Endothelial cell of umbilical vein (primary cell): ENCODE measurements at regions not wholly inside any gene's neighbourhood (a gene's known extent, or its start where the extent isn't known, plus 50 kb on each side); places are given as distances from the start of the nearest gene placed in this dataset.

Experiments
- BruUV-seq: library from RNA; stranded (reverse); fragments of 400-500 nt; replicated peaks from 2 replicates; lab custom pipeline; 2021; lab: Mats Ljungman, UMichigan
- CTCF ChIA-PET: fragments of 300-600, 350-600 bp; sonication (Branson Sonifier 250); formaldehyde crosslinking; loops from one replicate; lab custom pipeline; 2021; ENCODE audit warnings: antibody characterized with exemption, inconsistent platforms; lab: Charles Lee
- POLR2A ChIA-PET: fragments of 300-600, 350-600 bp; sonication (Branson Sonifier 250); formaldehyde crosslinking; loops from one replicate; lab custom pipeline; 2021; ENCODE audit warnings: antibody characterized with exemption, inconsistent platforms; lab: Charles Lee
- DNase-seq: peaks from one replicate; pipeline ENCODE4 v3.0.0-alpha.2; 2011; ENCODE audit warnings: low read depth, low spot score
- FAIRE-seq: peaks from 2 replicates; lab custom pipeline; 2011; peaks lifted over from hg19 to GRCh38; lab: Jason Lieb, UNC
- H2AFZ ChIP-seq: 2 replicates; pipeline ENCODE4 v1.6.0; 2012; ENCODE audit warnings: low read depth, low read length, control low read depth, inconsistent platforms
- H3K27ac ChIP-seq: 2 replicates; pipeline ENCODE4 v1.5.1; 2011; ENCODE audit warnings: low read depth, mild to moderate bottlenecking, control low read depth, low read length, moderate library complexity; ENCODE audit not compliant: insufficient read depth
- H3K27me3 ChIP-seq, 2 experiments: 2 replicates each; pipeline versions ENCODE4 v1.6.0 to v1.6.1; 2011; ENCODE audit warnings: low read length in 2 of 2, mixed read lengths in 1 of 2; ENCODE audit not compliant: control insufficient read depth in 2 of 2, insufficient read depth in 2 of 2
- H3K36me3 ChIP-seq, 2 experiments: 2 replicates in 1 of 2; 3 replicates in 1 of 2; pipeline ENCODE4 v1.5.1; 2011; ENCODE audit warnings: low read length in 2 of 2, mild to moderate bottlenecking in 1 of 2, moderate library complexity in 1 of 2; ENCODE audit not compliant: control insufficient read depth in 2 of 2, insufficient read depth in 2 of 2; ENCODE audit errors: extremely low read depth in 1 of 2
- H3K4me1 ChIP-seq: 3 replicates; pipeline ENCODE4 v1.5.1; 2011; ENCODE audit warnings: mild to moderate bottlenecking, low read length; ENCODE audit not compliant: control insufficient read depth, insufficient read depth; ENCODE audit errors: extremely low read depth
- H3K4me2 ChIP-seq: 2 replicates; pipeline ENCODE4 v1.6.1; 2011; ENCODE audit warnings: low read length, control low read depth, mixed read lengths; ENCODE audit not compliant: insufficient read depth
- H3K4me3 ChIP-seq, 3 experiments: fragments of 200-600 bp in 1 of 3; sonication (generic), shearing (Covaris generic) in 1 of 3; replicated peaks in 1 of 3; 2 replicates each; pipeline ENCODE4 v1.5.1; 2011 to 2016; ENCODE audit warnings: control low read depth in 3 of 3, low read length in 3 of 3, mild to moderate bottlenecking in 2 of 3, inconsistent platforms in 1 of 3, low read depth in 1 of 3, moderate library complexity in 1 of 3; ENCODE audit not compliant: insufficient read depth in 1 of 3
- H3K79me2 ChIP-seq: 2 replicates; pipeline ENCODE4 v1.6.0; 2012; ENCODE audit warnings: low read length, inconsistent platforms; ENCODE audit not compliant: control insufficient read depth, insufficient read depth
- H3K9ac ChIP-seq: replicated peaks from 2 replicates; pipeline ENCODE3; 2011; ENCODE audit warnings: low read length, control low read depth; ENCODE audit not compliant: insufficient read depth; ENCODE audit errors: extremely low read depth
- H3K9me1 ChIP-seq: replicated peaks from 3 replicates; pipeline ENCODE4 v1.6.0; 2011; ENCODE audit warnings: mild to moderate bottlenecking, low read length; ENCODE audit not compliant: control insufficient read depth, insufficient read depth; ENCODE audit errors: extremely low read depth
- H3K9me3 ChIP-seq: replicated peaks from 2 replicates; pipeline ENCODE4 v1.5.1; 2012; ENCODE audit warnings: low read length, inconsistent platforms; ENCODE audit not compliant: control insufficient read depth, insufficient read depth
- H4K20me1 ChIP-seq: replicated peaks from 2 replicates; pipeline ENCODE3; 2011; ENCODE audit warnings: mild to moderate bottlenecking, low read length; ENCODE audit not compliant: control insufficient read depth, insufficient read depth; ENCODE audit errors: extremely low read depth
- EZH2 ChIP-seq: IDR thresholded peaks from 2 replicates; pipeline ENCODE4 v1.6.1; 2012; ENCODE audit warnings: borderline replicate concordance, low read depth, mild to moderate bottlenecking, moderate library complexity, low read length, inconsistent platforms; ENCODE audit not compliant: severe bottlenecking
- FOS ChIP-seq: IDR thresholded peaks from 2 replicates; pipeline ENCODE4 v1.6.1; 2011; ENCODE audit warnings: mild to moderate bottlenecking, low read length, moderate library complexity, borderline replicate concordance; ENCODE audit not compliant: insufficient read depth
- GATA2 ChIP-seq: IDR thresholded peaks from 2 replicates; pipeline ENCODE4 v1.7.0; 2011; ENCODE audit warnings: low read depth, mild to moderate bottlenecking, moderate library complexity, mixed read lengths, low read length; ENCODE audit not compliant: insufficient read length, insufficient read depth
- JUN ChIP-seq: IDR thresholded peaks from 2 replicates; pipeline ENCODE4 v1.6.1; 2011; ENCODE audit warnings: borderline replicate concordance, low read depth; ENCODE audit not compliant: insufficient read length, insufficient read depth
- MYC ChIP-seq: IDR thresholded peaks from one replicate; pipeline ENCODE4 v1.6.1; 2011; ENCODE audit warnings: mild to moderate bottlenecking, low read depth, low read length
- dilution Hi-C: fragments of 300-500 bp; cut with MboI; formaldehyde crosslinking; loops from one replicate; pipeline ENCODE4 v1.15.0; 2019; ENCODE audit warnings: low sequenced_read_pairs; ENCODE audit not compliant: extremely low pct_ligation_motif_present
- intact Hi-C: fragments of 100-400 bp; cut with micrococcal nuclease; formaldehyde crosslinking; loops from one replicate; pipeline ENCODE4 v1.10.0; 2022
- TF ChIP-seq, protein P1 (sequence below), 2 donors: IDR thresholded peaks; 1 replicate in 1 of 2; 2 replicates in 1 of 2; pipeline ENCODE4 v1.5.1; 2011; ENCODE audit warnings: low read length in 2 of 2, mild to moderate bottlenecking in 2 of 2, moderate library complexity in 2 of 2, control low read depth in 1 of 2, inconsistent platforms in 1 of 2, low read depth in 1 of 2; ENCODE audit not compliant: insufficient read depth in 1 of 2; ENCODE audit errors: extremely low read depth in 1 of 2
- TF ChIP-seq, protein P2 (sequence below): IDR thresholded peaks from 2 replicates; pipeline ENCODE4 v1.6.1; 2011; ENCODE audit not compliant: insufficient read depth, insufficient read length

DNA sequence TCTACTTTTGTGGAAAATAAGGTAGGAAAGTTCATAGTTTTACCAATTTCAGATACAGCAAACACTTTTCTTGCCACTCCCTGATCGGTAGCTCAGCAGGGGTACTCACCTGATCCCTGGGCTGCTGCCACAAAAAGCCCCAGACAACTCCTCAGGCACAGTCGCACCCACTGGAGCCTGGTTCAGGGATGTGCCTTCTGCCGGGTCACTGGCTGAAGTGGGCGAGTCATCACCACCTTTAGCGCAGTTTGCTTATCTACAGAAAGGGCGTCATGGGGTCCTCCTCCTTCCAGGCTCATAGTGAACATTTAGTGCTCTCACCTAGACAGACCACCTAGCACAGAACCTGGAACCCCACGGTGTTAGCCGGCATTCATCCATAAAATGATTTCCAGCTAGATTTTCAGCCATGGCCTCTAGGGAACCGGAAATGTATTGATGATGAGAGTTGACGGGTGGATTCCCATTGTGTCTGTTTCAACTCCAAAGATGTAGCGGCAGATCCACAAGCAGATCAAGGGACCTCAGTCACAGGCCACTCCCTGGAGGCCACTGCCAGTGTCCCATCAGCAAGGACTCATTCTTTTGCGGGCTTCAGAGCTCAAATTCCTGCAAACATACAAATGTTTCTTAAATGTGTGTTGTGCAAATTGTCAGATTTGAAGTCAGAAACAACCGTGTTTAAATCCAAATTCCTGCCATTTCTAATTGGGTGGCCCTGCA lies 408.4 kb upstream of the SALL3 start:
- no peaks in the 10 kb centered on the region for H3K79me2 ChIP-seq
- intact Hi-C loops: no loop called here
- no peak overlapping the region for H3K27ac ChIP-seq
- no TSS peak for BruUV-seq
- TF ChIP-seq EZH2 (no peak), FOS (no peak), JUN (no peak), MYC (no peak), GATA2 (no peak)
- TF ChIP-seq, protein P1, sequence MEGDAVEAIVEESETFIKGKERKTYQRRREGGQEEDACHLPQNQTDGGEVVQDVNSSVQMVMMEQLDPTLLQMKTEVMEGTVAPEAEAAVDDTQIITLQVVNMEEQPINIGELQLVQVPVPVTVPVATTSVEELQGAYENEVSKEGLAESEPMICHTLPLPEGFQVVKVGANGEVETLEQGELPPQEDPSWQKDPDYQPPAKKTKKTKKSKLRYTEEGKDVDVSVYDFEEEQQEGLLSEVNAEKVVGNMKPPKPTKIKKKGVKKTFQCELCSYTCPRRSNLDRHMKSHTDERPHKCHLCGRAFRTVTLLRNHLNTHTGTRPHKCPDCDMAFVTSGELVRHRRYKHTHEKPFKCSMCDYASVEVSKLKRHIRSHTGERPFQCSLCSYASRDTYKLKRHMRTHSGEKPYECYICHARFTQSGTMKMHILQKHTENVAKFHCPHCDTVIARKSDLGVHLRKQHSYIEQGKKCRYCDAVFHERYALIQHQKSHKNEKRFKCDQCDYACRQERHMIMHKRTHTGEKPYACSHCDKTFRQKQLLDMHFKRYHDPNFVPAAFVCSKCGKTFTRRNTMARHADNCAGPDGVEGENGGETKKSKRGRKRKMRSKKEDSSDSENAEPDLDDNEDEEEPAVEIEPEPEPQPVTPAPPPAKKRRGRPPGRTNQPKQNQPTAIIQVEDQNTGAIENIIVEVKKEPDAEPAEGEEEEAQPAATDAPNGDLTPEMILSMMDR (IDR thresholded peaks at IDR 0.05; ENCODE audit: extremely low read depth in 1 of 2, insufficient read depth in 1 of 2, low read depth in 1 of 2, low read length in 2 of 2): no peak
- TF ChIP-seq, protein P2, sequence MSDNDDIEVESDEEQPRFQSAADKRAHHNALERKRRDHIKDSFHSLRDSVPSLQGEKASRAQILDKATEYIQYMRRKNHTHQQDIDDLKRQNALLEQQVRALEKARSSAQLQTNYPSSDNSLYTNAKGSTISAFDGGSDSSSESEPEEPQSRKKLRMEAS: no peak
- H3K4me1 ChIP-seq: no peaks in the 10 kb centered on the region
- no peaks in the 10 kb centered on the region for H3K27me3 ChIP-seq
- no peak for DNase-seq
- no peak overlapping the region for H3K4me2 ChIP-seq
- POLR2A ChIA-PET: no interaction called here
- H2AFZ ChIP-seq: no peak overlapping the region
- no peaks in the 10 kb centered on the region for H3K36me3 ChIP-seq
- H3K9me1 ChIP-seq: no peaks in the 10 kb centered on the region
- H3K4me3 ChIP-seq: no peak overlapping the region
- no peak for FAIRE-seq
- H3K9me3 ChIP-seq: peaks cover 2% of the 10 kb centered on the region
- dilution Hi-C loops: no loop called here
- CTCF ChIA-PET: no interaction called here
- H4K20me1 ChIP-seq: no peaks in the 10 kb centered on the region
- no peak overlapping the region for H3K9ac ChIP-seq
